CD4-positive, alpha-beta T cell treated with Interleukin-17A for 1 hour (primary cell): ENCODE measurements at regions not wholly inside any gene's neighbourhood (a gene's known extent, or its start where the extent isn't known, plus 50 kb on each side); places are given as distances from the start of the nearest gene placed in this dataset.

Experiments
- DNase-seq: peaks from one replicate; pipeline ENCODE4 v3.0.0-alpha.2; 2020

- DNase-seq = no peak
Observed at GRCh38 chr18:75563150-75563549, 135.6 kb upstream of the SMIM21 start.

DNA sequence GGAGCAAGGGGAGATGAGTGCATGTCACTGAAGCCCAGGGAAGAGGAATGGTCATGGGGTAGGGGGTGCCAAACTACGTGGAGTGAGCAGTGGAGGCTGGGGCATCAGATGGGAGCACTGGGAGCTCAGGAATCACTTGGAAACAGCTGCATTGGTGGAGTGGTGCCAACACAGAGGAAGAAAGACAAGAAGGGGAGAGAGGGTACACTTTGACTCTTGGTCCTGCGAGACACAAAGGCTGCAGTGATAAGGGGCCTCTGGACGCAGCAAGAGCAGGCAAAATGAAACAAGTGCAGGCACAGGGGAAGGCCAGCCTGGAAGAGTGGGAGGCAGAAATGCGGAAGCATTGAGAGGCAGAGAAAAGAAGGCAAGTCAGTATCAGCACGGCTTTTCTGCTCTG is 134.7 kb upstream of the SMIM21 start:
- DNase-seq = no peak

GRCh38 chr18:75558790-75559189 is 131.3 kb upstream of the SMIM21 start:
- DNase-seq = no peak

- no peak for DNase-seq
Observed at GRCh38 chr18:75556841-75557240, 129.3 kb upstream of the SMIM21 start.

- DNase-seq = no peak
Observed at GRCh38 chr18:75554644-75555185, 127.2 kb upstream of the SMIM21 start.

DNA sequence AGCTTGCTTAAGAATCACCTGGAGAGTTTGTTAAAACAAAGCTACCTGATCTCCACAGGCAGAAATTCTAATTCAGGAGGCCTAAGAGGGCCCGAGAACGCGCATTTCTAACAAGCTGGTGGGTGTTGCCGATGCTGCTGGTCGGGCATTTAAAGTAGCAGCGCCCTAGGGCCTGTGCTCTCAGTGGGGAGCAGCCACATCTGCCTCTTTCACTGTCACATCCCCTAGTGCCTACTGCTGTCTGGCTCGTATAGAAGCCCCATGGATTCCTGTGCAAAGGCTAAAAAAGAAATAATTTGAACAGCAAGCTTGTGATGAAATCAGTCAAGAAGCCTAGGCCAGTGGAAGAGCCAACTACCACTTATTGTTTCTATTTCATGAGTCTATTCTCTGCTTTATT is 126.7 kb upstream of the SMIM21 start:
- no peak for DNase-seq

- DNase-seq = no peak
Observed at GRCh38 chr18:75553021-75553420, 125.5 kb upstream of the SMIM21 start.

GRCh38 chr18:75551071-75551470 is 123.6 kb upstream of the SMIM21 start:
- DNase-seq = no peak

- DNase-seq = no peak
Observed at GRCh38 chr18:75548353-75548905, 120.9 kb upstream of the SMIM21 start.

GRCh38 chr18:75546964-75547363 is 119.5 kb upstream of the SMIM21 start:
- no peak for DNase-seq

- DNase-seq = no peak
Observed at GRCh38 chr18:75545189-75545588, 117.7 kb upstream of the SMIM21 start.

GRCh38 chr18:75544496-75544895 is 117.0 kb upstream of the SMIM21 start:
- DNase-seq = no peak

DNA sequence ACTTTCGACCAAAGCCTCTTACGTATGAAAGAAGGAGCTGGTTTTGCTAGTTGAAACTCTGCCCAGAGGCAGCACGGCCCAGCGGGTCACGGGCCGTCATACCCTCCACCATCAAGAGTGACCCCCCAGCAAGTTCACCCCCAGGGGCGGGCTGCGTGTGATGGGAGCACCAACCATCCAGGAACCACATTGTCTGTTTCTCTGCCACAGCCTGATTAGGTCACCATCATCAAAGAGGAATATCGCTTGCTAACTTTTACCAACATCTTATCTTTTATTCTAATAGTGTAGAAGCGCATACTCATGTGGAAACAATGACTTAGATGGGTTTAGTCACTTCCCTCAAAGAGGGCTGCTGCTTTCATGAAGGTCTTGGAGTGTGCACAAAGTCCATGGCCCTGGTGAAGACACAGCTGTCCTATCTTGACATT is 116.6 kb upstream of the SMIM21 start:
- no peak for DNase-seq

GRCh38 chr18:75538727-75539126 is 111.2 kb upstream of the SMIM21 start:
- no peak for DNase-seq

- DNase-seq = no peak
Observed at GRCh38 chr18:75533950-75534349, 106.4 kb upstream of the SMIM21 start.

DNA sequence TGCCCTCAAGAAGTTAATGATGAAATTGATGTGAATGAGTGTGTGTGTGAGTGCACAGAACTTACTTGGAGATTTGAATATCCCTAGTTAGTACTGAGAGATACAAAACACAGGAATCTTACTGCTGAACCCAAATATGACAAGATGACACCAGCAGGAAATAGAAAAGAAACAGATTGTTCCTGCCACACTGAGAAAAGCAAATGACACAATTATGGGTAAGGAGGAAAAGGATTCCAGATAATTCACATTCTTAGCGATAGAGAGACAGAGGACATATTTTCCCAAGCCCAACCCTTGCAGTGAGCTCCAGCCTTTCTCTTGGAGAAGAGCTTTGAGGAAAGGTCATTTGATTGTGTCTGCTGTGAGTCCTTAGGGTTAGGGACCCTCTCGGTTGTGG is 105.7 kb upstream of the SMIM21 start:
- DNase-seq = no peak

- no peak for DNase-seq
Observed at GRCh38 chr18:75531851-75532459, 104.5 kb upstream of the SMIM21 start.

DNA sequence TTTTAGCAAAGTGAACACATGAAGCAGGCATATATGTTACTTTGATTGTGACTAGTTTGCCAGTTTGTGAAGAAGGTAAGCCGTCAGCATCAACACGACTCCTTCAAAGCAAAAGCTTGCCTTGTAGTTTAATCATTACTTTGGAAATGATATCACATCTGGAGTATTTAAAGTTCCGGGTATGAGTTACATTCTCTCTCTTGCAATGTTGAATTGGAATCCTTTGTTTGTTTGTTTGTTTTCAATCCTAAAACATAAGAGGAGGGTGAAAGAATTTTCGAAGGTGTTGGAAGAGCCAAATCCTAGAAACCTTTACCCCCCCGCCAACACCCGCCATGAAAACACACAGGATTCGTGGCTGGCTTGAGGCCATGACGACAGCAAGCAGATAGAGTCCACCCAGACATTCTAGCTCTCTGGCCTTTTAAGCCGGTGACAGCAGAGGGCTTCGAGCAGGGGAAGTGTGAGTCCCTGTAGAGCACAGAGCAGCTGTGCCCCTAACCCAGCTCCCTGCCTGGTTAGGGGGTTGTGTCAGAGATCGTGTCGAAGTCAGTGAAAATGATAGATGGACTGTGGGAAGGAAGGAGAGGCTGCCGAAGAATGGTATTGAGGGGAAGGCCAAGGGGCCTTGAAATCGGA is 103.8 kb upstream of the SMIM21 start:
- DNase-seq = no peak

DNA sequence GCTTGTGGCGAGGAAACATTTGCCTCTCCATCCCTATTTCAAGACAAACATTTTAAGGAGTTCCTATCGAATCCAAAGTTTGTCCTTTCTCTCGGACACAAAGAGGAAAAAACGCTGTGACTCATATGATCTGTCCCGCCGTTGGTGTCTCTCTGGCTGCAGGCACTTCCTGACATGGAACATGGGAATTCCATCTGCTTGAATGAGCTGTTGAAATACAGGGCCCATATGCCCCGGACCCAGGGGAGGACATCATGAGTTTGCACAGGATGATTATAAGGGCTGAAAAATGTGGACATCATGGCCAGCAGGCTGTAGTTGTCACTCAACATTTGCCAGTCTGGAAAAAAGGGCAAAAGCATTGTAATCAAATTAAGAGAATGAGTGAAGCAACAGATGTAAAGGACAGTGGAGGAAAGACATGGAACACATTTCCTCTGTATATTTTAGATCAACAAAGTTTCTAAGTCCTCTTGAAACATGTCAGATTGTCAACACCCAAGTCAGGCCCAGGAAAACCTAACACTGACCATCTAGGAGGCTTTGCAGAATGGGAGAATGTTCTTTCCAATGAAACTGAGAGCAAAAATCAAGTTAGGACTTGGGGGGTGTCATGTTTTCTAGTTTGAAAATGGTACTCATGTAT is 103.2 kb upstream of the SMIM21 start:
- DNase-seq = no peak

DNA sequence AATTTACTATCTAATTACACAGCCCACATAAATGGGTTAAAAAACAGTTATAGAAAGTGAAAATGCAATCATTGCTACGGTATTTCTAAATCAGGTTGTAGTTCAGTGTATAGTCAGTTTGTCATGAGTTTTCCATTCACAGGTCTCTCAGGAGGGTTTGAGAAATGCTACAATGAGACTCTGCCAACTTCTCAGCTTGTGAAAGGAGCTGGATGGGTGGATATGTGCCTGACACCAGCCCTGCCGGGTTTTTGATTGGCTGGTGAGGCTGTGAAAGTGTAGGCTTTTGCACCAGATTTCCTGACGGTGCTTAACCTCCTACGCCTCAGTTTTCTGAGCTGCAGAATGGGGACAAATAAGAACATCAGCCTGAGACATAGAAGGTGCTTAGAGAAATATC is 102.6 kb upstream of the SMIM21 start:
- no peak for DNase-seq

GRCh38 chr18:75529394-75529793 is 101.9 kb upstream of the SMIM21 start:
- no peak for DNase-seq

- DNase-seq = no peak
Observed at GRCh38 chr18:75527848-75528685, 100.6 kb upstream of the SMIM21 start.

GRCh38 chr18:75526038-75526437 is 98.5 kb upstream of the SMIM21 start:
- DNase-seq = no peak
